HuH-7 (cell line): ENCODE measurements at regions not wholly inside any gene's neighbourhood (a gene's known extent, or its start where the extent isn't known, plus 50 kb on each side); places are given as distances from the start of the nearest gene placed in this dataset.
"Not testable (repeated sequence)": the region's sequence is repeated elsewhere in the genome, so short reads cannot be mapped to it uniquely, and the experiment has no call there.

Source experiments
- DNase-seq: peaks from one replicate; pipeline ENCODE4 v3.0.0; 2011; ENCODE audit warnings: low spot score

GRCh38 chr3:135636596-135636995, 328.9 kb upstream of the PPP2R3A start:
- no peak for DNase-seq

- DNase-seq, result no peak
Measured at GRCh38 chr3:135637013-135637412, 328.5 kb upstream of the PPP2R3A start.

GRCh38 chr3:135641761-135642160, 323.8 kb upstream of the PPP2R3A start:
- DNase-seq, result no peak

- DNase-seq, result no peak
Measured at GRCh38 chr3:135645541-135645940, 320.0 kb upstream of the PPP2R3A start.

GRCh38 chr3:135646873-135647272, 318.7 kb upstream of the PPP2R3A start:
- no peak for DNase-seq

- DNase-seq, result no peak
Measured at GRCh38 chr3:135649361-135649760, 316.2 kb upstream of the PPP2R3A start.

- DNase-seq, result no peak
Measured at GRCh38 chr3:135650309-135650708, 315.2 kb upstream of the PPP2R3A start.

GRCh38 chr3:135652388-135652787, 313.1 kb upstream of the PPP2R3A start:
- no peak for DNase-seq

GRCh38 chr3:135655328-135655727, 310.2 kb upstream of the PPP2R3A start:
- no peak for DNase-seq

- not testable (repeated sequence) for DNase-seq
Measured at GRCh38 chr3:135658451-135658850, 307.1 kb upstream of the PPP2R3A start.

GRCh38 chr3:135667061-135667460, 298.5 kb upstream of the PPP2R3A start:
- DNase-seq, result no peak

- no peak for DNase-seq
Measured at GRCh38 chr3:135674508-135674907, 291.0 kb upstream of the PPP2R3A start.

- no peak for DNase-seq
Measured at GRCh38 chr3:135678386-135678785, 287.1 kb upstream of the PPP2R3A start.

- DNase-seq, result no peak
Measured at GRCh38 chr3:135688003-135688402, 277.5 kb upstream of the PPP2R3A start.

GRCh38 chr3:135690664-135691063, 274.9 kb upstream of the PPP2R3A start:
- no peak for DNase-seq

GRCh38 chr3:135691240-135691639, 274.3 kb upstream of the PPP2R3A start:
- no peak for DNase-seq

GRCh38 chr3:135694142-135694541, 271.4 kb upstream of the PPP2R3A start:
- no peak for DNase-seq

GRCh38 chr3:135699741-135700140, 265.8 kb upstream of the PPP2R3A start:
- no peak for DNase-seq

GRCh38 chr3:135706758-135707375, 258.7 kb upstream of the PPP2R3A start:
- DNase-seq, result no peak

GRCh38 chr3:135719449-135719848, 246.1 kb upstream of the PPP2R3A start:
- DNase-seq, result no peak

GRCh38 chr3:135728007-135728721, 237.4 kb upstream of the PPP2R3A start:
- no peak for DNase-seq

GRCh38 chr3:135731546-135731945, 234.0 kb upstream of the PPP2R3A start:
- no peak for DNase-seq

GRCh38 chr3:135736740-135737139, 228.8 kb upstream of the PPP2R3A start:
- DNase-seq, result no peak

- DNase-seq, result no peak
Measured at GRCh38 chr3:135739779-135740178, 225.7 kb upstream of the PPP2R3A start.
